ENCODE measurements at regions not wholly inside any gene's neighbourhood (a gene's known extent, or its start where the extent isn't known, plus 50 kb on each side); places are given as distances from the start of the nearest gene placed in this dataset.
"Not testable (repeated sequence)": the region's sequence is repeated elsewhere in the genome, so short reads cannot be mapped to it uniquely, and the experiment has no call there.

- Mint-ChIP-seq H3K4me3 (no peak overlapping the region), H3K9me3 (peaks cover 3 to 11% (median 9%) of the 10 kb centered on the region in 5 donors), H3K36me3 (no peaks in the 10 kb centered on the region), H3K27me3 (no peaks in the 10 kb centered on the region), H3K27ac (no peak overlapping the region), H3K4me1 (no peaks in the 10 kb centered on the region)
- ChIA-PET CTCF (no interaction called here), POLR2A (no interaction called here)
- no peaks in the 10 kb centered on the region for H3K4me1 ChIP-seq (ENCODE audit: insufficient read depth, low read length)
- H3K27ac ChIP-seq (ENCODE audit: low read depth, low read length) = no peak overlapping the region
- no peaks in the 10 kb centered on the region for H3K36me3 ChIP-seq (ENCODE audit: insufficient read depth, low read length)
- H3K27me3 ChIP-seq (ENCODE audit: insufficient read depth, low read length, poor library complexity, severe bottlenecking) = no peaks in the 10 kb centered on the region
- H3K4me3 ChIP-seq (ENCODE audit: low read length) = no peak overlapping the region
- no peak for DNase-seq
- H3K9me3 ChIP-seq (ENCODE audit: low read length) = no peaks in the 10 kb centered on the region
These were observed 589.5 kb downstream of the CENPC start for GRCh38 chr4:66955784-66956183.

GRCh38 chr4:66949419-66949818, 595.9 kb downstream of the CENPC start:
- no peaks in the 10 kb centered on the region for H3K4me1 Mint-ChIP-seq
- no peaks in the 10 kb centered on the region for H3K27me3 Mint-ChIP-seq
- POLR2A ChIA-PET = no interaction called here
- no peaks in the 10 kb centered on the region for H3K4me1 ChIP-seq (ENCODE audit: insufficient read depth, low read length)
- no peak overlapping the region for H3K27ac ChIP-seq (ENCODE audit: low read depth, low read length)
- no peaks in the 10 kb centered on the region for H3K27me3 ChIP-seq (ENCODE audit: insufficient read depth, low read length, poor library complexity, severe bottlenecking)
- H3K4me3 ChIP-seq (ENCODE audit: low read length) = no peak overlapping the region
- no peak overlapping the region for H3K27ac Mint-ChIP-seq
- no peaks in the 10 kb centered on the region for H3K36me3 Mint-ChIP-seq
- DNase-seq = no peak
- H3K4me3 Mint-ChIP-seq = no peak overlapping the region
- H3K36me3 ChIP-seq (ENCODE audit: insufficient read depth, low read length) = no peaks in the 10 kb centered on the region
- CTCF ChIA-PET = no interaction called here
- peaks cover 0 to 20% (median 6%) of the 10 kb centered on the region in 5 donors for H3K9me3 Mint-ChIP-seq
- H3K9me3 ChIP-seq (ENCODE audit: low read length) = no peaks in the 10 kb centered on the region

GRCh38 chr4:66946761-66947160, 598.5 kb downstream of the CENPC start:
- Mint-ChIP-seq H3K9me3 (peaks cover 0 to 30% (median 4%) of the 10 kb centered on the region in 5 donors), H3K27me3 (no peaks in the 10 kb centered on the region), H3K4me3 (no peak overlapping the region), H3K4me1 (no peaks in the 10 kb centered on the region), H3K36me3 (no peaks in the 10 kb centered on the region), H3K27ac (no peak overlapping the region)
- DNase-seq = no peak
- no peak overlapping the region for H3K4me3 ChIP-seq (ENCODE audit: low read length)
- no peaks in the 10 kb centered on the region for H3K36me3 ChIP-seq (ENCODE audit: insufficient read depth, low read length)
- no peaks in the 10 kb centered on the region for H3K27me3 ChIP-seq (ENCODE audit: insufficient read depth, low read length, poor library complexity, severe bottlenecking)
- ChIA-PET POLR2A (no interaction called here), CTCF (no interaction called here)
- no peak overlapping the region for H3K27ac ChIP-seq (ENCODE audit: low read depth, low read length)
- H3K4me1 ChIP-seq (ENCODE audit: insufficient read depth, low read length) = no peaks in the 10 kb centered on the region
- H3K9me3 ChIP-seq (ENCODE audit: low read length) = no peaks in the 10 kb centered on the region

GRCh38 chr4:66943112-66943511, 602.2 kb downstream of the CENPC start:
- Histone ChIP-seq H3K27ac (ENCODE audit: low read depth, low read length) (no peak overlapping the region), H3K4me1 (ENCODE audit: insufficient read depth, low read length) (no peaks in the 10 kb centered on the region), H3K36me3 (ENCODE audit: insufficient read depth, low read length) (no peaks in the 10 kb centered on the region), H3K4me3 (ENCODE audit: low read length) (no peak overlapping the region), H3K27me3 (ENCODE audit: insufficient read depth, low read length, poor library complexity, severe bottlenecking) (no peaks in the 10 kb centered on the region), H3K9me3 (ENCODE audit: low read length) (no peaks in the 10 kb centered on the region)
- Mint-ChIP-seq H3K27me3 (no peaks in the 10 kb centered on the region), H3K4me3 (no peak overlapping the region), H3K36me3 (no peaks in the 10 kb centered on the region), H3K27ac (no peak overlapping the region), H3K9me3 (peaks cover 2 to 31% (median 7%) of the 10 kb centered on the region in 5 donors), H3K4me1 (no peaks in the 10 kb centered on the region)
- ChIA-PET CTCF (no interaction called here), POLR2A (no interaction called here)
- no peak for DNase-seq

GRCh38 chr4:66931981-66932380, 613.3 kb downstream of the CENPC start:
- POLR2A ChIA-PET, H3K4me3 Mint-ChIP-seq: not testable (repeated sequence)
- peaks cover 1 to 19% (median 6%) of the 10 kb centered on the region in 5 donors for H3K9me3 Mint-ChIP-seq

GRCh38 chr4:66930206-66930605, 615.1 kb downstream of the CENPC start:
- POLR2A ChIA-PET = no interaction called here
- H3K4me3 Mint-ChIP-seq = no peak overlapping the region
- no peak for DNase-seq
- no peak overlapping the region for H3K27ac Mint-ChIP-seq
- Histone ChIP-seq H3K4me1 (ENCODE audit: insufficient read depth, low read length) (no peaks in the 10 kb centered on the region), H3K36me3 (ENCODE audit: insufficient read depth, low read length) (no peaks in the 10 kb centered on the region), H3K4me3 (ENCODE audit: low read length) (no peak overlapping the region), H3K27ac (ENCODE audit: low read depth, low read length) (no peak overlapping the region), H3K9me3 (ENCODE audit: low read length) (no peaks in the 10 kb centered on the region), H3K27me3 (ENCODE audit: insufficient read depth, low read length, poor library complexity, severe bottlenecking) (no peaks in the 10 kb centered on the region)
- H3K4me1 Mint-ChIP-seq = no peaks in the 10 kb centered on the region
- no peaks in the 10 kb centered on the region for H3K27me3 Mint-ChIP-seq
- CTCF ChIA-PET = no interaction called here
- no peaks in the 10 kb centered on the region for H3K36me3 Mint-ChIP-seq
- H3K9me3 Mint-ChIP-seq = peaks cover 1 to 17% (median 6%) of the 10 kb centered on the region in 5 donors

More at GRCh38 chr4:66931981-66932380, 613.3 kb downstream of the CENPC start:
- H3K9me3 ChIP-seq (ENCODE audit: low read length); H3K27ac ChIP-seq (ENCODE audit: low read depth, low read length); DNase-seq; H3K27me3 Mint-ChIP-seq; H3K4me3 ChIP-seq (ENCODE audit: low read length); H3K4me1 Mint-ChIP-seq; H3K36me3 Mint-ChIP-seq; H3K36me3 ChIP-seq (ENCODE audit: insufficient read depth, low read length); H3K27ac Mint-ChIP-seq; H3K4me1 ChIP-seq (ENCODE audit: insufficient read depth, low read length); H3K27me3 ChIP-seq (ENCODE audit: insufficient read depth, low read length, poor library complexity, severe bottlenecking); CTCF ChIA-PET: not testable (repeated sequence)

GRCh38 chr4:66929748-66930147, 615.6 kb downstream of the CENPC start:
- no peak overlapping the region for H3K4me3 ChIP-seq (ENCODE audit: low read length)
- H3K36me3 ChIP-seq (ENCODE audit: insufficient read depth, low read length) = no peaks in the 10 kb centered on the region
- H3K4me1 ChIP-seq (ENCODE audit: insufficient read depth, low read length) = no peaks in the 10 kb centered on the region
- H3K4me3 Mint-ChIP-seq = no peak overlapping the region
- H3K9me3 Mint-ChIP-seq = peaks cover 1 to 13% (median 3%) of the 10 kb centered on the region in 5 donors
- CTCF ChIA-PET = no interaction called here
- POLR2A ChIA-PET = no interaction called here
- H3K27me3 ChIP-seq (ENCODE audit: insufficient read depth, low read length, poor library complexity, severe bottlenecking) = no peaks in the 10 kb centered on the region
- no peaks in the 10 kb centered on the region for H3K27me3 Mint-ChIP-seq
- DNase-seq = no peak
- H3K27ac ChIP-seq (ENCODE audit: low read depth, low read length) = no peak overlapping the region
- H3K36me3 Mint-ChIP-seq = no peaks in the 10 kb centered on the region
- no peaks in the 10 kb centered on the region for H3K4me1 Mint-ChIP-seq
- H3K27ac Mint-ChIP-seq = no peak overlapping the region
- H3K9me3 ChIP-seq (ENCODE audit: low read length) = no peaks in the 10 kb centered on the region

- H3K36me3 Mint-ChIP-seq; H3K9me3 ChIP-seq (ENCODE audit: low read length); H3K4me1 Mint-ChIP-seq; POLR2A ChIA-PET; H3K4me3 ChIP-seq (ENCODE audit: low read length); H3K4me3 Mint-ChIP-seq; H3K27ac ChIP-seq (ENCODE audit: low read depth, low read length); CTCF ChIA-PET; H3K27me3 Mint-ChIP-seq; H3K36me3 ChIP-seq (ENCODE audit: insufficient read depth, low read length); H3K27me3 ChIP-seq (ENCODE audit: insufficient read depth, low read length, poor library complexity, severe bottlenecking); DNase-seq; H3K4me1 ChIP-seq (ENCODE audit: insufficient read depth, low read length); H3K27ac Mint-ChIP-seq: not testable (repeated sequence)
- H3K9me3 Mint-ChIP-seq = peaks cover 0 to 10% (median 3%) of the 10 kb centered on the region in 5 donors
These were observed 616.4 kb downstream of the CENPC start for GRCh38 chr4:66928881-66929280.

GRCh38 chr4:66927937-66928336, 617.4 kb downstream of the CENPC start:
- Histone ChIP-seq H3K27me3 (ENCODE audit: insufficient read depth, low read length, poor library complexity, severe bottlenecking) (no peaks in the 10 kb centered on the region), H3K27ac (ENCODE audit: low read depth, low read length) (no peak overlapping the region), H3K36me3 (ENCODE audit: insufficient read depth, low read length) (no peaks in the 10 kb centered on the region), H3K4me1 (ENCODE audit: insufficient read depth, low read length) (no peaks in the 10 kb centered on the region), H3K9me3 (ENCODE audit: low read length) (no peaks in the 10 kb centered on the region), H3K4me3 (ENCODE audit: low read length) (no peak overlapping the region)
- POLR2A ChIA-PET = no interaction called here
- no peak overlapping the region for H3K27ac Mint-ChIP-seq
- no peaks in the 10 kb centered on the region for H3K27me3 Mint-ChIP-seq
- no peak for DNase-seq
- peaks cover 0 to 11% (median 5%) of the 10 kb centered on the region in 5 donors for H3K9me3 Mint-ChIP-seq
- H3K4me3 Mint-ChIP-seq = no peak overlapping the region
- no peaks in the 10 kb centered on the region for H3K36me3 Mint-ChIP-seq
- CTCF ChIA-PET = no interaction called here
- no peaks in the 10 kb centered on the region for H3K4me1 Mint-ChIP-seq

Measured in CD8-positive, alpha-beta memory T cell (primary cell).